C4-2B (cell line): ENCODE measurements at regions not wholly inside any gene's neighbourhood (a gene's known extent, or its start where the extent isn't known, plus 50 kb on each side); places are given as distances from the start of the nearest gene placed in this dataset.

ENCODE experiments used
- CTCF ChIP-seq: fragments of 450-650 bp; conservative IDR thresholded peaks from 2 replicates; pipeline ENCODE4 v1.5.1; 2017; ENCODE audit warnings: mild to moderate bottlenecking
- ZFX ChIP-seq: fragments of 450-650 bp; IDR thresholded peaks from 2 replicates; pipeline ENCODE4 v1.6.1; 2017

- TF ChIP-seq CTCF, result no peak
- no peak for TF ChIP-seq ZFX
Measured at GRCh38 chr1:95406279-95406678, 172.3 kb downstream of the RWDD3 start.
